SK-N-SH treated with all-trans-retinoic acid at 6 μM for 48 hours (cell line): ENCODE measurements at regions not wholly inside any gene's neighbourhood (a gene's known extent, or its start where the extent isn't known, plus 50 kb on each side); places are given as distances from the start of the nearest gene placed in this dataset.

Source experiments
- ATAC-seq: fragments of 200-7000 bp; cut with Tn5 transposase; 3 replicates; pipeline ENCODE4 v1.9.1; 2020; ENCODE audit warnings: mild to moderate bottlenecking, moderate library complexity
- BACH2 ChIP-seq: fragments of 250-450 bp; sonication (Bioruptor Pico); IDR thresholded peaks from 2 replicates; pipeline ENCODE4 v1.9.0; 2021; ENCODE audit warnings: mild to moderate bottlenecking, borderline replicate concordance
- CSDC2 ChIP-seq: fragments of 250-450 bp; sonication (Bioruptor Pico); IDR thresholded peaks from 2 replicates; pipeline ENCODE4 v1.5.0; 2020; ENCODE audit warnings: mild to moderate bottlenecking, moderate library complexity
- CSRNP3 ChIP-seq: fragments of 250-450 bp; sonication (Bioruptor Pico); IDR thresholded peaks from 2 replicates; pipeline ENCODE4 v1.5.1; 2021; ENCODE audit warnings: mild to moderate bottlenecking, moderate library complexity
- ESRRG ChIP-seq: fragments of 250-450 bp; sonication (Bioruptor Pico); IDR thresholded peaks from 2 replicates; pipeline ENCODE4 v1.6.1; 2021; ENCODE audit warnings: mild to moderate bottlenecking
- GLIS3 ChIP-seq: fragments of 250-450 bp; sonication (Bioruptor Pico); IDR thresholded peaks from 2 replicates; pipeline ENCODE4 v1.5.0; 2020; ENCODE audit warnings: mild to moderate bottlenecking, moderate library complexity
- ISL1 ChIP-seq: fragments of 250-450 bp; sonication (Bioruptor Pico); IDR thresholded peaks from 2 replicates; pipeline ENCODE4 v2.1.2; 2022; ENCODE audit warnings: mild to moderate bottlenecking, moderate library complexity
- OSR1 ChIP-seq: fragments of 250-450 bp; sonication (Bioruptor Pico); IDR thresholded peaks from 2 replicates; pipeline ENCODE4 v1.8.0; 2022; ENCODE audit warnings: moderate library complexity, mild to moderate bottlenecking, inconsistent platforms
- PATZ1 ChIP-seq: fragments of 250-450 bp; sonication (Bioruptor Pico); IDR thresholded peaks from 2 replicates; pipeline ENCODE4 v1.8.0; 2020; ENCODE audit warnings: mild to moderate bottlenecking, moderate library complexity, borderline replicate concordance
- PPARA ChIP-seq: fragments of 250-450 bp; sonication (Bioruptor Pico); IDR thresholded peaks from 2 replicates; pipeline ENCODE4 v1.5.0; 2020; ENCODE audit warnings: mild to moderate bottlenecking, borderline replicate concordance
- RARB ChIP-seq: fragments of 250-450 bp; sonication (Bioruptor Pico); IDR thresholded peaks from 2 replicates; pipeline ENCODE4 v1.8.0; 2021; ENCODE audit warnings: mild to moderate bottlenecking, moderate library complexity
- SNAI2 ChIP-seq: fragments of 250-450 bp; sonication (Bioruptor Pico); IDR thresholded peaks from 2 replicates; pipeline ENCODE4 v1.5.0; 2020; ENCODE audit warnings: mild to moderate bottlenecking, moderate library complexity
- TCF4 ChIP-seq: fragments of 250-450 bp; sonication (Bioruptor Pico); IDR thresholded peaks from 2 replicates; pipeline ENCODE4 v1.8.0; 2021; ENCODE audit warnings: mild to moderate bottlenecking, moderate library complexity, borderline replicate concordance
- TOX ChIP-seq: fragments of 250-450 bp; sonication (Bioruptor Pico); IDR thresholded peaks from 2 replicates; pipeline ENCODE4 v1.8.0; 2021; ENCODE audit warnings: mild to moderate bottlenecking, moderate library complexity, borderline replicate concordance
- TSHZ2 ChIP-seq: fragments of 250-450 bp; sonication (Bioruptor Pico); IDR thresholded peaks from 2 replicates; pipeline ENCODE4 v1.5.0; 2020; ENCODE audit warnings: mild to moderate bottlenecking, moderate library complexity
- ZC3H10 ChIP-seq: fragments of 250-450 bp; sonication (Bioruptor Pico); IDR thresholded peaks from 2 replicates; pipeline ENCODE4 v1.5.1; 2021; ENCODE audit warnings: mild to moderate bottlenecking, moderate library complexity
- ZFP3 ChIP-seq: fragments of 250-450 bp; sonication (Bioruptor Pico); IDR thresholded peaks from 2 replicates; pipeline ENCODE4 v1.5.0; 2020; ENCODE audit warnings: mild to moderate bottlenecking, moderate library complexity
- ZFP30 ChIP-seq: fragments of 450-650 bp; formaldehyde crosslinking; IDR thresholded peaks from 2 replicates; pipeline ENCODE4 v1.5.0; 2022; ENCODE audit warnings: mild to moderate bottlenecking, moderate library complexity
- ZNF565 ChIP-seq: fragments of 450-650 bp; formaldehyde crosslinking; conservative IDR thresholded peaks from 2 replicates; pipeline ENCODE4 v1.5.0; 2020; ENCODE audit warnings: low read depth, mild to moderate bottlenecking, moderate library complexity
- ZNF70 ChIP-seq: fragments of 450-650 bp; formaldehyde crosslinking; IDR thresholded peaks from 2 replicates; pipeline ENCODE4 v1.5.0; 2020; ENCODE audit warnings: mild to moderate bottlenecking, moderate library complexity
- TF ChIP-seq, protein P1 (sequence below): fragments of 250-450 bp; sonication (Bioruptor Pico); IDR thresholded peaks from 2 replicates; pipeline ENCODE4 v1.5.1; 2020; ENCODE audit warnings: low read depth, mild to moderate bottlenecking, moderate library complexity
- TF ChIP-seq, protein P2 (sequence below): fragments of 250-450 bp; sonication (Bioruptor Pico); IDR thresholded peaks from 2 replicates; pipeline ENCODE4 v1.8.0; 2021; ENCODE audit warnings: low read depth, mild to moderate bottlenecking, moderate library complexity, borderline replicate concordance

GRCh38 chr1:90562892-90563291 lies 154.2 kb downstream of the BARHL2 start:
- ATAC-seq = no peak
- no peak for TF ChIP-seq PATZ1 (CRISPR knock-in tag)
- no peak for TF ChIP-seq ZFP30
- TF ChIP-seq ZNF70 = no peak
- no peak for TF ChIP-seq ISL1 (CRISPR knock-in tag)
- no peak for TF ChIP-seq ESRRG (CRISPR knock-in tag)
- no peak for TF ChIP-seq TOX (CRISPR knock-in tag)
- TF ChIP-seq ZC3H10 (CRISPR knock-in tag) = no peak
- TF ChIP-seq, protein P1, sequence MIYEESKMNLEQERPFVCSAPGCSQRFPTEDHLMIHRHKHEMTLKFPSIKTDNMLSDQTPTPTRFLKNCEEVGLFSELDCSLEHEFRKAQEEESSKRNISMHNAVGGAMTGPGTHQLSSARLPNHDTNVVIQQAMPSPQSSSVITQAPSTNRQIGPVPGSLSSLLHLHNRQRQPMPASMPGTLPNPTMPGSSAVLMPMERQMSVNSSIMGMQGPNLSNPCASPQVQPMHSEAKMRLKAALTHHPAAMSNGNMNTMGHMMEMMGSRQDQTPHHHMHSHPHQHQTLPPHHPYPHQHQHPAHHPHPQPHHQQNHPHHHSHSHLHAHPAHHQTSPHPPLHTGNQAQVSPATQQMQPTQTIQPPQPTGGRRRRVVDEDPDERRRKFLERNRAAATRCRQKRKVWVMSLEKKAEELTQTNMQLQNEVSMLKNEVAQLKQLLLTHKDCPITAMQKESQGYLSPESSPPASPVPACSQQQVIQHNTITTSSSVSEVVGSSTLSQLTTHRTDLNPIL (CRISPR knock-in tag) = no peak

DNA sequence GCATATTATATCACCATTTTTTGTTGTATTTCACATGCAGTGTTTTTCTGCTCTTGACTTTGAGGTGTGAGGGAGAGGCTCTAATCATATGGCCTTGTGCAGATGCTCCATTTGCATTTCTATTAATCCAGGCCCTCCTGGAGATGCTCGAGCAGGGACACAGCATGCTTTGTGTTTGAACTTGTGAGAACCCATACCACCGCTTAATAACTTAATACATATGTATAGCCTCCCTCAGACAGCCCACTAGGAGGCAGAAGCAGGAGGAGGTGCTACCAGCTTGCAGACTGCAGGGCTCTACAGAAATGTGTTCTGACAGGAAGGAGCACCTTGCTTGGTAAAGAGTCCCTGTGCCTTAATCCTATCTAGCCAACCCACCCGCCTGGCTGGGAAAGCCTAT lies 155.2 kb downstream of the BARHL2 start:
- no peak for ATAC-seq
- TF ChIP-seq CSDC2 (no peak), SNAI2 (no peak), TOX (CRISPR knock-in tag) (no peak), BACH2 (no peak), GLIS3 (CRISPR knock-in tag) (no peak), CSRNP3 (CRISPR knock-in tag) (no peak), TSHZ2 (CRISPR knock-in tag) (no peak), ZC3H10 (CRISPR knock-in tag) (no peak), OSR1 (CRISPR knock-in tag) (no peak), PATZ1 (CRISPR knock-in tag) (no peak), ESRRG (CRISPR knock-in tag) (no peak), RARB (CRISPR knock-in tag) (no peak), ISL1 (CRISPR knock-in tag) (no peak), ZFP3 (CRISPR knock-in tag) (no peak), ZNF565 (no peak), PPARA (CRISPR knock-in tag) (no peak), TCF4 (CRISPR knock-in tag) (no peak)
- TF ChIP-seq, protein P1 (CRISPR knock-in tag) = no peak
- TF ChIP-seq, protein P2, sequence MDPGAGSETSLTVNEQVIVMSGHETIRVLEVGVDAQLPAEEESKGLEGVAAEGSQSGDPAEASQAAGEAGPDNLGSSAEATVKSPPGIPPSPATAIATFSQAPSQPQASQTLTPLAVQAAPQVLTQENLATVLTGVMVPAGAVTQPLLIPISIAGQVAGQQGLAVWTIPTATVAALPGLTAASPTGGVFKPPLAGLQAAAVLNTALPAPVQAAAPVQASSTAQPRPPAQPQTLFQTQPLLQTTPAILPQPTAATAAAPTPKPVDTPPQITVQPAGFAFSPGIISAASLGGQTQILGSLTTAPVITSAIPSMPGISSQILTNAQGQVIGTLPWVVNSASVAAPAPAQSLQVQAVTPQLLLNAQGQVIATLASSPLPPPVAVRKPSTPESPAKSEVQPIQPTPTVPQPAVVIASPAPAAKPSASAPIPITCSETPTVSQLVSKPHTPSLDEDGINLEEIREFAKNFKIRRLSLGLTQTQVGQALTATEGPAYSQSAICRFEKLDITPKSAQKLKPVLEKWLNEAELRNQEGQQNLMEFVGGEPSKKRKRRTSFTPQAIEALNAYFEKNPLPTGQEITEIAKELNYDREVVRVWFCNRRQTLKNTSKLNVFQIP (CRISPR knock-in tag) = no peak
- TF ChIP-seq, all 23 proteins: peak for 0
